ENCODE measurements at regions not wholly inside any gene's neighbourhood (a gene's known extent, or its start where the extent isn't known, plus 50 kb on each side); places are given as distances from the start of the nearest gene placed in this dataset.

GRCh38 chr2:236947896-236948295 lies 137.8 kb upstream of the COPS8 start:
- TF ChIP-seq CTCF (IDR thresholded peaks at IDR 0.05) (no peak), POLR2AphosphoS5 (IDR thresholded peaks at IDR 0.05) (no peak)
